GM21367 (cell line): ENCODE measurements at regions not wholly inside any gene's neighbourhood (a gene's known extent, or its start where the extent isn't known, plus 50 kb on each side); places are given as distances from the start of the nearest gene placed in this dataset.
"Not testable (repeated sequence)": the region's sequence is repeated elsewhere in the genome, so short reads cannot be mapped to it uniquely, and the experiment has no call there.

Experiments
- ATAC-seq: cut with Tn5 transposase; IDR thresholded peaks from one replicate; pipeline ENCODE4 v1.9.1; 2021; ENCODE audit not compliant: unreplicated experiment

GRCh38 chr7:123324283-123324682, 124.5 kb upstream of the SLC13A1 start:
- ATAC-seq = no peak

- ATAC-seq = no peak
Observed at GRCh38 chr7:123323689-123324088, 123.9 kb upstream of the SLC13A1 start.

GRCh38 chr7:123321578-123321977, 121.8 kb upstream of the SLC13A1 start:
- ATAC-seq = not testable (repeated sequence)

GRCh38 chr7:123319911-123320310, 120.1 kb upstream of the SLC13A1 start:
- no peak for ATAC-seq

GRCh38 chr7:123314886-123315285, 115.1 kb upstream of the SLC13A1 start:
- ATAC-seq = no peak

- no peak for ATAC-seq
Observed at GRCh38 chr7:123308254-123308951, 108.6 kb upstream of the SLC13A1 start.

- ATAC-seq = no peak
Observed at GRCh38 chr7:123305840-123306375, 106.1 kb upstream of the SLC13A1 start.

- no peak for ATAC-seq
Observed at GRCh38 chr7:123303926-123304325, 104.2 kb upstream of the SLC13A1 start.

GRCh38 chr7:123296965-123297364, 97.2 kb upstream of the SLC13A1 start:
- no peak for ATAC-seq

- ATAC-seq = no peak
Observed at GRCh38 chr7:123293710-123294109, 93.9 kb upstream of the SLC13A1 start.

GRCh38 chr7:123292227-123292626, 92.5 kb upstream of the SLC13A1 start:
- ATAC-seq = no peak

- ATAC-seq = no peak
Observed at GRCh38 chr7:123289200-123289599, 89.4 kb upstream of the SLC13A1 start.

- ATAC-seq = no peak
Observed at GRCh38 chr7:123285076-123285700, 85.4 kb upstream of the SLC13A1 start.

GRCh38 chr7:123283373-123283772, 83.6 kb upstream of the SLC13A1 start:
- ATAC-seq = no peak

- no peak for ATAC-seq
Observed at GRCh38 chr7:123282181-123282580, 82.4 kb upstream of the SLC13A1 start.

GRCh38 chr7:123279949-123280348, 80.2 kb upstream of the SLC13A1 start:
- no peak for ATAC-seq

- ATAC-seq = no peak
Observed at GRCh38 chr7:123275036-123275753, 75.4 kb upstream of the SLC13A1 start.

- no peak for ATAC-seq
Observed at GRCh38 chr7:123273185-123273584, 73.4 kb upstream of the SLC13A1 start.

GRCh38 chr7:123271856-123272255, 72.1 kb upstream of the SLC13A1 start:
- ATAC-seq = no peak

GRCh38 chr7:123271231-123271630, 71.5 kb upstream of the SLC13A1 start:
- no peak for ATAC-seq

GRCh38 chr7:123270570-123270969, 70.8 kb upstream of the SLC13A1 start:
- no peak for ATAC-seq

- ATAC-seq = no peak
Observed at GRCh38 chr7:123265853-123266252, 66.1 kb upstream of the SLC13A1 start.
